ENCODE measurements at regions not wholly inside any gene's neighbourhood (a gene's known extent, or its start where the extent isn't known, plus 50 kb on each side); places are given as distances from the start of the nearest gene placed in this dataset.

DNA sequence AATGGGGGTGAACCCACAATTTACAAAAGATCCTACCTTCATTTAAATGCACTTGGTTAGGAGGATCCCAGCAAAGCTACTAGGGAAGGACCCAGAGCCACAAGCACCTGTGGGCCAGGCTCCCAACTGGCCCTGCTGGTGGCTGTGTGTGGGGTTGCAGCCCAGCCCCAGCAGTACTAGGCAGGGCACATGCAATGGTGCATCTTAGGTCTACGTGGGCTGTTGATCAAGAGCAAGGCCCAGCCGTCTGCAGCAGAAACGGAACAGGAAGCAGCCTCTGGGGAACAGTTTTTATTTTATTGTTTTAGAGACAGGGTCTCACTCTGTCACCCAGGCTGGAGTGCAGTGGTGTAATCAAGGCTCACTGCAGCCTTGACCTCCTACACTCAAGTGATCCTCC is 134.1 kb upstream of the RAB4A start:
- Histone ChIP-seq H3K4me1 (ENCODE audit: low read depth, poor library complexity, severe bottlenecking) (no peaks in the 10 kb centered on the region), H3K27me3 (ENCODE audit: insufficient read depth, low read depth) (no peaks in the 10 kb centered on the region), H3K79me2 (ENCODE audit: insufficient read depth, low read depth) (no peaks in the 10 kb centered on the region), H3K27ac (no peak overlapping the region), H4K20me1 (ENCODE audit: insufficient read depth) (no peaks in the 10 kb centered on the region), H3K4me2 (no peak overlapping the region), H3K36me3 (ENCODE audit: insufficient read depth) (no peaks in the 10 kb centered on the region), H2AFZ (ENCODE audit: low read depth) (no peak overlapping the region), H3K4me3 (IDR thresholded peaks at IDR 0.05; ENCODE audit: insufficient read depth, low read depth, low read length) (no peak overlapping the region), H3K9ac (no peak overlapping the region)
- TF ChIP-seq CTCF (conservative IDR thresholded peaks at IDR 0.05; ENCODE audit: low read depth, low read length), result no peak

GRCh38 chr1:229137271-229137670 is 133.6 kb upstream of the RAB4A start:
- no peak overlapping the region for H3K9ac ChIP-seq
- no peaks in the 10 kb centered on the region for H3K36me3 ChIP-seq (ENCODE audit: insufficient read depth)
- H2AFZ ChIP-seq (ENCODE audit: low read depth), result no peak overlapping the region
- H3K27me3 ChIP-seq (ENCODE audit: insufficient read depth, low read depth), result no peaks in the 10 kb centered on the region
- H4K20me1 ChIP-seq (ENCODE audit: insufficient read depth), result no peaks in the 10 kb centered on the region
- H3K79me2 ChIP-seq (ENCODE audit: insufficient read depth, low read depth), result no peaks in the 10 kb centered on the region
- H3K4me1 ChIP-seq (ENCODE audit: low read depth, poor library complexity, severe bottlenecking), result no peaks in the 10 kb centered on the region
- no peak overlapping the region for H3K27ac ChIP-seq
- H3K4me2 ChIP-seq, result no peak overlapping the region
- H3K4me3 ChIP-seq (IDR thresholded peaks at IDR 0.05; ENCODE audit: insufficient read depth, low read depth, low read length), result no peak overlapping the region
- no peak for TF ChIP-seq CTCF (conservative IDR thresholded peaks at IDR 0.05; ENCODE audit: low read depth, low read length)

DNA sequence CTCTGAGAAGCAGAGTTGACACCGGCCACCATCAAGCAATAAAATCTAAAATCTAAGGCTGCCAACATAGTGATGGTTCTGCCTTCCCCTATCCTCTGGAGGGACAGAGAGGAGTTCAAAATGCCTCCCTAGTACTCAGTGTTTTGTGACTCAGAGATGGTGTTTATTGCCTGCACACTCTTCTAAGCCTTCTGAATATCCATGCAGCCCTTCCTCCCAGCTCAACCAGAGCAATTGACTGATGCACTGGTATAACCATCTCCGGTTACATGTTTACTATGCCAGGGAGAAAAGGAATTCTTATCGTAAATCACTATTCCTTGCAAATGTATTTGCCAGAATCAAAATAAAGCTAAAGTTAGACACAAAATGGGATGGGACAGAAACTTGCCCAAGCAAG is 132.9 kb upstream of the RAB4A start:
- Histone ChIP-seq H3K4me3 (IDR thresholded peaks at IDR 0.05; ENCODE audit: insufficient read depth, low read depth, low read length) (no peak overlapping the region), H3K4me1 (ENCODE audit: low read depth, poor library complexity, severe bottlenecking) (no peaks in the 10 kb centered on the region), H3K79me2 (ENCODE audit: insufficient read depth, low read depth) (no peaks in the 10 kb centered on the region), H3K36me3 (ENCODE audit: insufficient read depth) (no peaks in the 10 kb centered on the region), H3K4me2 (no peak overlapping the region), H4K20me1 (ENCODE audit: insufficient read depth) (no peaks in the 10 kb centered on the region), H3K27me3 (ENCODE audit: insufficient read depth, low read depth) (no peaks in the 10 kb centered on the region), H2AFZ (ENCODE audit: low read depth) (no peak overlapping the region), H3K27ac (no peak overlapping the region), H3K9ac (no peak overlapping the region)
- TF ChIP-seq CTCF (conservative IDR thresholded peaks at IDR 0.05; ENCODE audit: low read depth, low read length), result no peak

- Histone ChIP-seq H3K4me2 (no peak overlapping the region), H3K4me1 (ENCODE audit: low read depth, poor library complexity, severe bottlenecking) (no peaks in the 10 kb centered on the region), H3K9ac (no peak overlapping the region), H3K36me3 (ENCODE audit: insufficient read depth) (no peaks in the 10 kb centered on the region), H2AFZ (ENCODE audit: low read depth) (no peak overlapping the region), H3K4me3 (IDR thresholded peaks at IDR 0.05; ENCODE audit: insufficient read depth, low read depth, low read length) (no peak overlapping the region), H3K27ac (no peak overlapping the region), H3K27me3 (ENCODE audit: insufficient read depth, low read depth) (no peaks in the 10 kb centered on the region), H3K79me2 (ENCODE audit: insufficient read depth, low read depth) (no peaks in the 10 kb centered on the region), H4K20me1 (ENCODE audit: insufficient read depth) (no peaks in the 10 kb centered on the region)
- TF ChIP-seq CTCF (conservative IDR thresholded peaks at IDR 0.05; ENCODE audit: low read depth, low read length), result no peak
These were observed 131.4 kb upstream of the RAB4A start for GRCh38 chr1:229139331-229140118.
